Panc1 (cell line): ENCODE measurements at regions not wholly inside any gene's neighbourhood (a gene's known extent, or its start where the extent isn't known, plus 50 kb on each side); places are given as distances from the start of the nearest gene placed in this dataset.

ENCODE experiments used
- ATAC-seq: fragments of 200-7000 bp; cut with Tn5 transposase; 2 replicates; pipeline ENCODE4 v1.9.1; 2020; ENCODE audit warnings: mild to moderate bottlenecking, moderate library complexity
- BruUV-seq: library from RNA; stranded (reverse); fragments of 400-500 nt; replicated peaks from 2 replicates; lab custom pipeline; 2021; lab: Mats Ljungman, UMichigan
- CTCF ChIA-PET: fragments of 300-600 bp; sonication (Branson Sonifier 250); formaldehyde crosslinking; loops from one replicate; lab custom pipeline; 2022; ENCODE audit warnings: antibody characterized with exemption; lab: Charles Lee
- POLR2A ChIA-PET: fragments of 300-600 bp; sonication (Branson Sonifier 250); formaldehyde crosslinking; loops from one replicate; lab custom pipeline; 2022; ENCODE audit warnings: antibody characterized with exemption; lab: Charles Lee
- DNase-seq: peaks from one replicate; pipeline ENCODE4 v3.0.0-alpha.2; 2010; ENCODE audit warnings: low read depth, low spot score
- H3K27ac ChIP-seq: 2 replicates; pipeline ENCODE4 v1.5.1; 2011; ENCODE audit warnings: mild to moderate bottlenecking, low read length, inconsistent platforms
- H3K27me3 ChIP-seq: fragments of 200-500 bp; sonication (Bioruptor generic); 2 replicates; pipeline ENCODE4 v1.6.0; 2014; ENCODE audit warnings: low read length, inconsistent platforms; ENCODE audit not compliant: control insufficient read depth, insufficient read depth
- H3K36me3 ChIP-seq: fragments of 200-500 bp; sonication (Bioruptor generic); 2 replicates; pipeline ENCODE4 v1.5.1; 2014; ENCODE audit warnings: inconsistent platforms, mild to moderate bottlenecking, low read length, moderate library complexity; ENCODE audit not compliant: control insufficient read depth, insufficient read depth
- H3K4me1 ChIP-seq: 2 replicates; pipeline ENCODE4 v1.5.1; 2011; ENCODE audit warnings: inconsistent platforms, mild to moderate bottlenecking, low read length, moderate library complexity; ENCODE audit not compliant: control insufficient read depth, insufficient read depth
- H3K4me3 ChIP-seq, 2 experiments: 2 replicates each; pipeline ENCODE4 v1.5.1; 2011 to 2012; ENCODE audit warnings: low read depth in 2 of 2, low read length in 2 of 2, mild to moderate bottlenecking in 2 of 2, inconsistent platforms in 1 of 2, moderate library complexity in 1 of 2
- H3K9me3 ChIP-seq: fragments of 200-500 bp; sonication (Bioruptor generic); 2 replicates; pipeline ENCODE4 v1.5.1; 2014; ENCODE audit warnings: low read depth, mild to moderate bottlenecking, inconsistent platforms, low read length, moderate library complexity; ENCODE audit not compliant: control insufficient read depth, insufficient read depth
- POLR2AphosphoS5 ChIP-seq: IDR thresholded peaks from 2 replicates; pipeline ENCODE4 v1.6.1; 2012; ENCODE audit warnings: mild to moderate bottlenecking, low read depth, low read length, moderate library complexity
- REST ChIP-seq, 2 experiments: IDR thresholded peaks; 2 replicates each; pipeline ENCODE4 v1.6.1; 2011 to 2012; ENCODE audit warnings: low read depth in 2 of 2, control low read depth in 1 of 2, low read length in 1 of 2, mild to moderate bottlenecking in 1 of 2, moderate library complexity in 1 of 2; ENCODE audit not compliant: insufficient read depth in 1 of 2
- SIN3A ChIP-seq: IDR thresholded peaks from 2 replicates; pipeline ENCODE4 v1.6.1; 2012; ENCODE audit warnings: low read depth, mild to moderate bottlenecking, low read length, moderate library complexity, borderline replicate concordance; ENCODE audit not compliant: insufficient read depth
- TCF7L2 ChIP-seq: IDR thresholded peaks from 2 replicates; pipeline ENCODE4 v1.6.1; 2011; ENCODE audit warnings: mild to moderate bottlenecking, low read depth, low read length, inconsistent platforms
- in situ Hi-C: cut with HindIII; loops from 2 replicates; pipeline ENCODE4 v1.10.0; 2016; ENCODE audit warnings: low sequenced_read_pairs, low pct_unique_long_range_greater_than_20kb
- intact Hi-C: fragments of 100-400 bp; cut with micrococcal nuclease; formaldehyde crosslinking; loops from one replicate; pipeline ENCODE4 v1.10.0; 2022; ENCODE audit not compliant: unreplicated experiment
- TF ChIP-seq, protein P1 (sequence below): fragments of 450-650 bp; IDR thresholded peaks from 2 replicates; pipeline ENCODE4 v1.5.1; 2017; ENCODE audit warnings: mild to moderate bottlenecking

DNA sequence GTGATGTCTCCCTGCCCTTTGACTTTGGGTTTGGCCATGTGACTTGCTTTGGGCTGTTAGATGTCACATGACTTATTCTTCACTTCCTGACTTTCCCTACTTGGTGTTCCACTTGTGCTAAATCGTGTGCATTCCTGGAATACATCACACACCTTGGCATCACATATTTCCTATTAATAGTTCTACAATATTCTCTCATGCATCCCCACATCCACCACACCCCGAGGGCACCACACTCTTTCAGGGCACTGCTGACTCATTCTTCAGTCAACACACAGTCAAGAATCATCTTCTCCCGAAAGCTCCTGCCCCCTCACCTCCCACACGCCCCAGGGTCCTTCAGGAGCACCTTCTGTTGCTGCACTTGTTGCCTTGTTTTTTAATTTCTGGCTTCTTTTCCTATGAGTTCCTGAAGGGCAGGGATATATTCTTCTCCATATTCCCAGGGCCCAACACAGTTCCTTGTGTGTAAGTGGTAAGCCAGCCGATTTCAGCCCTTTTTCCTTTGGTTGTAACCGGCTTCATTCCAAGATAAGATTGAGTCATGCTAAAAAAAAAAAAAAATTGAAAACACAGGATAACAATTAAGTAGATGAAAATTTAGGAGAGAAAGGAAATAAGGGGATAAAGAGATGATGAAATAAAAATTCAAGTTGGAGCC lies 341.4 kb downstream of the SLC4A3 start:
- Histone ChIP-seq H3K36me3 (no peaks in the 10 kb centered on the region), H3K4me1 (no peaks in the 10 kb centered on the region), H3K9me3 (no peaks in the 10 kb centered on the region), H3K27me3 (no peaks in the 10 kb centered on the region), H3K4me3 (no peak overlapping the region), H3K27ac (no peak overlapping the region)
- DNase-seq (no peak), ATAC-seq (no peak)
- TF ChIP-seq POLR2AphosphoS5 (no peak), SIN3A (no peak), TCF7L2 (no peak), REST (IDR thresholded peaks at IDR 0.05; ENCODE audit: insufficient read depth in 1 of 2, low read depth in 2 of 2, low read length in 1 of 2) (no peak)
- TF ChIP-seq, protein P1, sequence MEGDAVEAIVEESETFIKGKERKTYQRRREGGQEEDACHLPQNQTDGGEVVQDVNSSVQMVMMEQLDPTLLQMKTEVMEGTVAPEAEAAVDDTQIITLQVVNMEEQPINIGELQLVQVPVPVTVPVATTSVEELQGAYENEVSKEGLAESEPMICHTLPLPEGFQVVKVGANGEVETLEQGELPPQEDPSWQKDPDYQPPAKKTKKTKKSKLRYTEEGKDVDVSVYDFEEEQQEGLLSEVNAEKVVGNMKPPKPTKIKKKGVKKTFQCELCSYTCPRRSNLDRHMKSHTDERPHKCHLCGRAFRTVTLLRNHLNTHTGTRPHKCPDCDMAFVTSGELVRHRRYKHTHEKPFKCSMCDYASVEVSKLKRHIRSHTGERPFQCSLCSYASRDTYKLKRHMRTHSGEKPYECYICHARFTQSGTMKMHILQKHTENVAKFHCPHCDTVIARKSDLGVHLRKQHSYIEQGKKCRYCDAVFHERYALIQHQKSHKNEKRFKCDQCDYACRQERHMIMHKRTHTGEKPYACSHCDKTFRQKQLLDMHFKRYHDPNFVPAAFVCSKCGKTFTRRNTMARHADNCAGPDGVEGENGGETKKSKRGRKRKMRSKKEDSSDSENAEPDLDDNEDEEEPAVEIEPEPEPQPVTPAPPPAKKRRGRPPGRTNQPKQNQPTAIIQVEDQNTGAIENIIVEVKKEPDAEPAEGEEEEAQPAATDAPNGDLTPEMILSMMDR, result no peak
- in situ Hi-C loops (no loop called here), intact Hi-C loops (no loop called here)
- ChIA-PET CTCF (no interaction called here), POLR2A (no interaction called here)
- no TSS peak for BruUV-seq

- in situ Hi-C loops, result no loop called here
- ChIA-PET CTCF (no interaction called here), POLR2A (no interaction called here)
- DNase-seq, result no peak
- H3K27ac ChIP-seq, result no peak overlapping the region
- TF ChIP-seq REST (IDR thresholded peaks at IDR 0.05; ENCODE audit: insufficient read depth in 1 of 2, low read depth in 2 of 2, low read length in 1 of 2) (no peak), SIN3A (no peak), TCF7L2 (no peak), POLR2AphosphoS5 (no peak)
- TF ChIP-seq, protein P1, result no peak
- no TSS peak for BruUV-seq
- H3K4me3 ChIP-seq, result no peak overlapping the region
- H3K4me1 ChIP-seq, result no peaks in the 10 kb centered on the region
- H3K36me3 ChIP-seq, result no peaks in the 10 kb centered on the region
- intact Hi-C loops, result no loop called here
- no peaks in the 10 kb centered on the region for H3K9me3 ChIP-seq
- ATAC-seq, result no peak
- no peaks in the 10 kb centered on the region for H3K27me3 ChIP-seq
Observed at GRCh38 chr2:219969508-219969907, 342.1 kb downstream of the SLC4A3 start.
